Thoracic aorta (tissue), 2 donors: ENCODE measurements at regions not wholly inside any gene's neighbourhood (a gene's known extent, or its start where the extent isn't known, plus 50 kb on each side); places are given as distances from the start of the nearest gene placed in this dataset.

Experiments used
- ATAC-seq: fragments of 150-250 bp; one replicate; pipeline ENCODE4 v1.8.0; 2017; ENCODE audit warnings: low read depth; ENCODE audit not compliant: insufficient number of reproducible peaks, low FRiP score
- DNase-seq: peaks from one replicate; pipeline ENCODE4 v3.0.0-alpha.2; 2020; ENCODE audit warnings: low spot score
- H3K27ac ChIP-seq, 2 donors: fragments of 200-600 bp; sonication (generic); 1 replicate in 1 of 2; 2 replicates in 1 of 2; pipeline ENCODE4 v1.5.1; 2016; ENCODE audit warnings: mild to moderate bottlenecking in 2 of 2, moderate library complexity in 2 of 2
- H3K27me3 ChIP-seq: fragments of 200-600 bp; sonication (generic); replicated peaks from 2 replicates; pipeline ENCODE4 v1.6.0; 2016; ENCODE audit warnings: mild to moderate bottlenecking; ENCODE audit not compliant: insufficient read depth
- H3K36me3 ChIP-seq: fragments of 200-600 bp; sonication (generic); one replicate; pipeline ENCODE4 v1.5.1; 2016
- H3K4me1 ChIP-seq, 2 donors: fragments of 200-600 bp; sonication (generic); 1 replicate in 1 of 2; 2 replicates in 1 of 2; pipeline versions ENCODE4 v1.5.1 to v1.6.0; 2016; ENCODE audit warnings: low read depth in 2 of 2, mild to moderate bottlenecking in 1 of 2; ENCODE audit not compliant: control insufficient read depth in 1 of 2
- H3K4me3 ChIP-seq: fragments of 200-600 bp; sonication (generic); 2 replicates; pipeline ENCODE4 v1.5.1; 2016; ENCODE audit warnings: mild to moderate bottlenecking
- H3K9me3 ChIP-seq: fragments of 200-600 bp; sonication (generic); 2 replicates; pipeline ENCODE4 v1.5.1; 2016
- CTCF ChIP-seq: fragments of 200-600 bp; sonication (generic); IDR thresholded peaks from one replicate; pipeline ENCODE4 v1.5.1; 2019; ENCODE audit warnings: antibody characterized with exemption

GRCh38 chr1:37258068-37258467, 216.3 kb upstream of the ZC3H12A start:
- TF ChIP-seq CTCF = no peak
- Histone ChIP-seq H3K4me1 (no peaks in the 10 kb centered on the region), H3K9me3 (no peaks in the 10 kb centered on the region), H3K27ac (no peak overlapping the region), H3K4me3 (no peak overlapping the region), H3K27me3 (no peaks in the 10 kb centered on the region), H3K36me3 (no peaks in the 10 kb centered on the region)
- ATAC-seq (no peak), DNase-seq (no peak)

DNA sequence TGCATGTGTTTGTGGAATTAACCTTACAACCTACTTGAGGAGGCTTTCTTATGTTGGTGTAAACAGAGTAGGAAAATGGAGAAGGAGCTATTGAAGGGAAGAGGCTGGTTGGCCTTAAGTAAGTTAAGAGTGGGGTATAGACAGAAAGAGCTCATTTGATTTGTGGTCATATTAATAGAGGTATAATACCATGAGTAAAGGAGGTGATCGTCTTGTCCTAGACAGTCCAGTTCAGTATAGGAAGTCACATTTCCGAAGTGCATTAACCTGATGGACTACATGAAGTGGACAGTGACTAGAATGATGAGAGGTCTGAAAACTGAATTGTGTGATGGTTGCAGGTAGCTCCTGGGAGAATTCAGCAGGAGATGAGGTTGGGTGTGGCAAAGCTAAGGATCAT, 215.4 kb upstream of the ZC3H12A start:
- no peaks in the 10 kb centered on the region for H3K27me3 ChIP-seq
- TF ChIP-seq CTCF = no peak
- ATAC-seq = no peak

GRCh38 chr1:37261129-37261528, 213.3 kb upstream of the ZC3H12A start:
- Histone ChIP-seq H3K4me3 (no peak overlapping the region), H3K27ac (no peak overlapping the region), H3K27me3 (no peaks in the 10 kb centered on the region), H3K4me1 (no peaks in the 10 kb centered on the region), H3K36me3 (no peaks in the 10 kb centered on the region), H3K9me3 (no peaks in the 10 kb centered on the region)
- ATAC-seq (no peak), DNase-seq (no peak)
- no peak for TF ChIP-seq CTCF

More for the DNA sequence above, 215.4 kb upstream of the ZC3H12A start:
- Histone ChIP-seq H3K27ac (no peak overlapping the region), H3K4me3 (no peak overlapping the region), H3K4me1 (no peaks in the 10 kb centered on the region), H3K36me3 (no peaks in the 10 kb centered on the region), H3K9me3 (no peaks in the 10 kb centered on the region)
- DNase-seq = no peak

- DNase-seq = no peak
- H3K4me1 ChIP-seq = no peaks in the 10 kb centered on the region
- no peaks in the 10 kb centered on the region for H3K36me3 ChIP-seq
- no peak overlapping the region for H3K4me3 ChIP-seq
- no peak for ATAC-seq
- H3K27me3 ChIP-seq = no peaks in the 10 kb centered on the region
- no peaks in the 10 kb centered on the region for H3K9me3 ChIP-seq
- TF ChIP-seq CTCF = no peak
- H3K27ac ChIP-seq = no peak overlapping the region
Observed at GRCh38 chr1:37262439-37263170, 211.8 kb upstream of the ZC3H12A start.

GRCh38 chr1:37265156-37265555, 209.2 kb upstream of the ZC3H12A start:
- H3K27me3 ChIP-seq = no peaks in the 10 kb centered on the region
- no peak for TF ChIP-seq CTCF
- H3K27ac ChIP-seq = no peak overlapping the region
- no peak for DNase-seq
- no peak overlapping the region for H3K4me3 ChIP-seq
- H3K9me3 ChIP-seq = no peaks in the 10 kb centered on the region
- no peaks in the 10 kb centered on the region for H3K36me3 ChIP-seq
- H3K4me1 ChIP-seq = no peaks in the 10 kb centered on the region
- no peak for ATAC-seq
